CD4-positive, alpha-beta T cell treated with Interleukin-6 for 4 hours (primary cell): ENCODE measurements at regions not wholly inside any gene's neighbourhood (a gene's known extent, or its start where the extent isn't known, plus 50 kb on each side); places are given as distances from the start of the nearest gene placed in this dataset.
"Not testable (repeated sequence)": the region's sequence is repeated elsewhere in the genome, so short reads cannot be mapped to it uniquely, and the experiment has no call there.

Experiments used
- DNase-seq: peaks from one replicate; pipeline ENCODE4 v3.0.0-alpha.2; 2020; ENCODE audit warnings: mixed read lengths

GRCh38 chr6:167676000-167676665, 150.6 kb upstream of the AFDN start:
- DNase-seq: no peak

GRCh38 chr6:167676666-167677421, 149.9 kb upstream of the AFDN start:
- DNase-seq: no peak

GRCh38 chr6:167677422-167677789, 149.3 kb upstream of the AFDN start:
- no peak for DNase-seq

GRCh38 chr6:167678102-167679101, 148.3 kb upstream of the AFDN start:
- no peak for DNase-seq

- DNase-seq: no peak
Measured at GRCh38 chr6:167679122-167679736, 147.5 kb upstream of the AFDN start.

- DNase-seq: no peak
Measured at GRCh38 chr6:167679790-167680604, 146.7 kb upstream of the AFDN start.

GRCh38 chr6:167680605-167681149, 146.0 kb upstream of the AFDN start:
- no peak for DNase-seq

- DNase-seq: no peak
Measured at GRCh38 chr6:167682125-167682524, 144.6 kb upstream of the AFDN start.

- no peak for DNase-seq
Measured at GRCh38 chr6:167682546-167683027, 144.1 kb upstream of the AFDN start.

GRCh38 chr6:167683028-167683862, 143.5 kb upstream of the AFDN start:
- DNase-seq: no peak

- no peak for DNase-seq
Measured at GRCh38 chr6:167684276-167685104, 142.2 kb upstream of the AFDN start.

- no peak for DNase-seq
Measured at GRCh38 chr6:167685654-167686053, 141.1 kb upstream of the AFDN start.

- DNase-seq: no peak
Measured at GRCh38 chr6:167686204-167686893, 140.4 kb upstream of the AFDN start.

GRCh38 chr6:167687116-167687725, 139.5 kb upstream of the AFDN start:
- DNase-seq: no peak

- DNase-seq: no peak
Measured at GRCh38 chr6:167688123-167688522, 138.6 kb upstream of the AFDN start.

- DNase-seq: no peak
Measured at GRCh38 chr6:167689278-167689677, 137.4 kb upstream of the AFDN start.

- no peak for DNase-seq
Measured at GRCh38 chr6:167689751-167690150, 137.0 kb upstream of the AFDN start.

- not testable (repeated sequence) for DNase-seq
Measured at GRCh38 chr6:167690167-167690922, 136.4 kb upstream of the AFDN start.
